Hepatocyte (in vitro differentiated cells): ENCODE measurements at regions not wholly inside any gene's neighbourhood (a gene's known extent, or its start where the extent isn't known, plus 50 kb on each side); places are given as distances from the start of the nearest gene placed in this dataset.

ENCODE experiments used
- EZH2 ChIP-seq: fragments of 200-600 bp; sonication (generic); IDR thresholded peaks from 2 replicates; pipeline ENCODE4 v1.6.1; 2016; ENCODE audit warnings: antibody characterized with exemption, mild to moderate bottlenecking, borderline replicate concordance
- EZH2phosphoT487 ChIP-seq: fragments of 200-600 bp; sonication (generic); IDR thresholded peaks from one replicate; pipeline ENCODE4 v1.6.1; 2018; ENCODE audit warnings: antibody characterized with exemption, mild to moderate bottlenecking, low read depth, moderate library complexity; ENCODE audit not compliant: unreplicated experiment, severe bottlenecking
- TF ChIP-seq, protein P1 (sequence below): fragments of 200-600 bp; sonication (generic); IDR thresholded peaks from 2 replicates; pipeline ENCODE4 v1.5.1; 2016; ENCODE audit warnings: antibody characterized with exemption, mild to moderate bottlenecking; ENCODE audit not compliant: poor library complexity

DNA sequence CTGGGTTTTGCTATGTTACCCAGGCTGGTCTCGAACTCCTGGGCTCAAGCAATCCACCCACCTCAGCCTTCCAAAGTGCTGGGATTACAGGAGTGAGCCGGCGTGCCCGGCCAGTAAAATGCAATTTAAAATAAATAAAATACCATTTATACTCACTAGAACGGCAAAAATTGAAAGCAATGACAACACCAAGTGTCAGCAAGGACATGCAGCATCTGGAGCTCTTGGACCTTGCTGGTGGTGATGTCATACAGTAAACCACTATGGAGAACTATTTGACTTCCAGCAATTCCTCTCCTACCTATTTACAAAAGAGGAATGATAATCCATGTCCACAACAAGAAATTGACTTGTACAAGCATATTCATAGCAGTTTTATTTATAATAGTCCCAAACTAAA, 105.7 kb upstream of the PHACTR1 start:
- TF ChIP-seq EZH2 = no peak
- TF ChIP-seq, protein P1, sequence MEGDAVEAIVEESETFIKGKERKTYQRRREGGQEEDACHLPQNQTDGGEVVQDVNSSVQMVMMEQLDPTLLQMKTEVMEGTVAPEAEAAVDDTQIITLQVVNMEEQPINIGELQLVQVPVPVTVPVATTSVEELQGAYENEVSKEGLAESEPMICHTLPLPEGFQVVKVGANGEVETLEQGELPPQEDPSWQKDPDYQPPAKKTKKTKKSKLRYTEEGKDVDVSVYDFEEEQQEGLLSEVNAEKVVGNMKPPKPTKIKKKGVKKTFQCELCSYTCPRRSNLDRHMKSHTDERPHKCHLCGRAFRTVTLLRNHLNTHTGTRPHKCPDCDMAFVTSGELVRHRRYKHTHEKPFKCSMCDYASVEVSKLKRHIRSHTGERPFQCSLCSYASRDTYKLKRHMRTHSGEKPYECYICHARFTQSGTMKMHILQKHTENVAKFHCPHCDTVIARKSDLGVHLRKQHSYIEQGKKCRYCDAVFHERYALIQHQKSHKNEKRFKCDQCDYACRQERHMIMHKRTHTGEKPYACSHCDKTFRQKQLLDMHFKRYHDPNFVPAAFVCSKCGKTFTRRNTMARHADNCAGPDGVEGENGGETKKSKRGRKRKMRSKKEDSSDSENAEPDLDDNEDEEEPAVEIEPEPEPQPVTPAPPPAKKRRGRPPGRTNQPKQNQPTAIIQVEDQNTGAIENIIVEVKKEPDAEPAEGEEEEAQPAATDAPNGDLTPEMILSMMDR = no peak
- no peak for TF ChIP-seq EZH2phosphoT487
